Right lobe of liver (tissue), 4 donors: ENCODE measurements at regions not wholly inside any gene's neighbourhood (a gene's known extent, or its start where the extent isn't known, plus 50 kb on each side); places are given as distances from the start of the nearest gene placed in this dataset.

Experiments used
- CTCF ChIP-seq, 4 donors: fragments of 200-600 bp in 3 of 4; fragments of 450-650 bp in 1 of 4; IDR thresholded peaks; one replicate each; pipeline versions ENCODE4 v1.5.1 to v1.8.0; 2016 to 2022; ENCODE audit warnings: antibody characterized with exemption in 4 of 4, mild to moderate bottlenecking in 2 of 4
- POLR2A ChIP-seq: fragments of 450-650 bp; IDR thresholded peaks from one replicate; pipeline ENCODE4 v1.6.1; 2017; ENCODE audit warnings: antibody characterized with exemption, mild to moderate bottlenecking
- donor health status: DM: no; HTN: no; CAD: no.
- donor health status: DM: no; HTN: no; CAD: no.
- donor health status: DM: no; HTN: yes; CAD: no.

- TF ChIP-seq POLR2A (no peak), CTCF (IDR thresholded peaks at IDR 0.05) (no peak)
These were observed 128.2 kb downstream of the TMEM30B start for GRCh38 chr14:61152851-61153364.
